ENCODE measurements at regions not wholly inside any gene's neighbourhood (a gene's known extent, or its start where the extent isn't known, plus 50 kb on each side); places are given as distances from the start of the nearest gene placed in this dataset.
"Not testable (repeated sequence)": the region's sequence is repeated elsewhere in the genome, so short reads cannot be mapped to it uniquely, and the experiment has no call there.

- DNase-seq (ENCODE audit: low read depth), result no peak
Measured at GRCh38 chr6:165008971-165009370, 300.4 kb downstream of the C6orf118 start.

GRCh38 chr6:165002866-165003265, 306.5 kb downstream of the C6orf118 start:
- DNase-seq (ENCODE audit: low read depth), result no peak

- no peak for DNase-seq (ENCODE audit: low read depth)
Measured at GRCh38 chr6:165002358-165002757, 307.0 kb downstream of the C6orf118 start.

GRCh38 chr6:165001502-165002157, 307.8 kb downstream of the C6orf118 start:
- DNase-seq (ENCODE audit: low read depth), result no peak

- no peak for DNase-seq (ENCODE audit: low read depth)
Measured at GRCh38 chr6:164998297-164998696, 311.1 kb downstream of the C6orf118 start.

- no peak for DNase-seq (ENCODE audit: low read depth)
Measured at GRCh38 chr6:164996838-164997237, 312.6 kb downstream of the C6orf118 start.

- no peak for DNase-seq (ENCODE audit: low read depth)
Measured at GRCh38 chr6:164991573-164991972, 317.8 kb downstream of the C6orf118 start.

- DNase-seq (ENCODE audit: low read depth), result no peak
Measured at GRCh38 chr6:164990901-164991300, 318.5 kb downstream of the C6orf118 start.

- DNase-seq (ENCODE audit: low read depth), result no peak
Measured at GRCh38 chr6:164982389-164982788, 327.0 kb downstream of the C6orf118 start.

GRCh38 chr6:164967102-164967501, 342.3 kb downstream of the C6orf118 start:
- DNase-seq (ENCODE audit: low read depth), result no peak

GRCh38 chr6:164962805-164963204, 346.6 kb downstream of the C6orf118 start:
- no peak for DNase-seq (ENCODE audit: low read depth)

- no peak for DNase-seq (ENCODE audit: low read depth)
Measured at GRCh38 chr6:164947164-164947563, 362.2 kb downstream of the C6orf118 start.

GRCh38 chr6:164942271-164942670, 367.1 kb downstream of the C6orf118 start:
- no peak for DNase-seq (ENCODE audit: low read depth)

- not testable (repeated sequence) for DNase-seq (ENCODE audit: low read depth)
Measured at GRCh38 chr6:164933238-164933794, 376.1 kb downstream of the C6orf118 start.

- DNase-seq (ENCODE audit: low read depth), result no peak
Measured at GRCh38 chr6:164929408-164929977, 379.9 kb downstream of the C6orf118 start.

GRCh38 chr6:164928728-164929407, 380.5 kb downstream of the C6orf118 start:
- no peak for DNase-seq (ENCODE audit: low read depth)

GRCh38 chr6:164928057-164928727, 381.2 kb downstream of the C6orf118 start:
- no peak for DNase-seq (ENCODE audit: low read depth)

GRCh38 chr6:164927288-164928056, 381.9 kb downstream of the C6orf118 start:
- peak; percentile 13 for DNase-seq (ENCODE audit: low read depth)

- DNase-seq (ENCODE audit: low read depth), result no peak
Measured at GRCh38 chr6:164926686-164927085, 382.7 kb downstream of the C6orf118 start.

GRCh38 chr6:164925681-164926530, 383.5 kb downstream of the C6orf118 start:
- DNase-seq (ENCODE audit: low read depth), result no peak

GRCh38 chr6:164924674-164925073, 384.7 kb downstream of the C6orf118 start:
- DNase-seq (ENCODE audit: low read depth), result no peak
